SKM-1 (cell line): ENCODE measurements at regions not wholly inside any gene's neighbourhood (a gene's known extent, or its start where the extent isn't known, plus 50 kb on each side); places are given as distances from the start of the nearest gene placed in this dataset.
A peak's percentile ranks its signal among the peaks of the same experiment; 100 is the strongest.

ENCODE experiments used
- DNase-seq: peaks from one replicate; lab custom pipeline; 2025; ENCODE audit not compliant: unreplicated experiment; lab: John Stamatoyannopoulos, UW

DNA sequence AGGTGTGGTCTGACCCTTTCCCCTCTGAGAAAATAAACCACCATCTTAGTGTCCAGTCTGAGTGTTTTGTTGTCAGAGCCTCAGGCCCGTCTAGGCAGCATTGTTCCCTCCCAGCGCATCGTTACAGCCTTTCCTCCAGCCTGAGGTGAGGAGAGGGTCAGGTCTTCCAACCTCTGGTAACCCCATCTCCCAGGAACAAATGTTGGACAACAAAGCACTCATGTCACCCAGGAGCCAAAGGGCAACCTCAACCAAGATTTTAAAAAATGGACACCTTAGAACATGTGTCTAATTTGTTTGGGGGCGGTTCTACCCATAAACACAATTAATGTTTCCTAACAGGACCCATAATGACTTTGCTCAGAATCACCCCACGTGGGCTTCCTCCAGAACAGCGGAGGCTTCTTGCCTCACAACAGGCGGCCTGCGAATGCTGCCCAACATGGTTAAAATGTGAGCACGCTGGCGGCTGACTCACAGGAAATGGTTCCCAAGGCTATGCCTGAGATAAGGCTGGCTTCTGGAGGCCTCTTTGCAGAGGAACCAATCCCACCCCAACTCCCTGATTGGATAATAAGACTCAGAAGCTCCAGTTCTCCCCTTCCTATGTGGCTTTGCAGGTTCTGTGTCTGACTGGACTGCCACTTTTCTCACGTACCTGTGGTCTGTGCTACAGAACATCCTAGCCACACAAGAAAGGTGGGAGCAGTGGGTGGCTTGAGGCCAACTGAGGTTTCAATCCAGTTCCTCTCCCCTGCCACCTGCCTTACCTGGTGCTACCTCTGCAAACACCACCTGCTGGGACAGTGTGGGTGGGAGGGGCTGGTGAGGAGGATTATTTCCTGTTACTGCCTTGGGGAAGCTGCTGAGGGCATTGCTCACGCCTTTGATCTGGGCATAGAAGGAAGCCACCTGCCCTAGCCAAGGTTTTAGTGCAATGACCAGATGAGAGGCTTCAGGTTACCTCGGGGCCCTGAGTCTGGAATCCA lies 108.8 kb downstream of the B3GNT2 start:
- DNase-seq = peak; percentile 97

DNA sequence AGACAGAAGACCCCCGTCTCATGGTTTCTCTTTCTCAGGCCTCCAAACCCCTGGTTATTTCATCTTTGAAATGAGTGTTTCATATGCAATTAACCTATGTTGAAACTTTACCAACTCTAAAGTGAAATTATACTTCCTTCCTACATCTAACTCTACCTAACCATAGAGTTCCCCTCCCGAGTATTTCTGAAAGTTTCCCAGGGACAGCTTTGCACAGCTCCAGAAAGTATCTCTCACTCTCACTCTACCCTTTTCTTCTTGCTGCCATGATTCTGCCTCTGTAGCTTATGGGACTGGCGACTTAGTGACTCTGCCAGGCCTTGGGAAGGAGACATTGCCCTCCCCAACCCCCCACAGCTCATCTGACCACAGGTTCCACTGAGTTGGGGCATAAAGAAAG lies 107.9 kb downstream of the B3GNT2 start:
- DNase-seq = peak; percentile 59

GRCh38 chr2:62302631-62303435 lies 106.9 kb downstream of the B3GNT2 start:
- no peak for DNase-seq

- no peak for DNase-seq
These were observed 105.0 kb downstream of the B3GNT2 start for GRCh38 chr2:62300925-62301324.

- DNase-seq = no peak
These were observed 101.7 kb downstream of the B3GNT2 start for GRCh38 chr2:62297624-62298010.

DNA sequence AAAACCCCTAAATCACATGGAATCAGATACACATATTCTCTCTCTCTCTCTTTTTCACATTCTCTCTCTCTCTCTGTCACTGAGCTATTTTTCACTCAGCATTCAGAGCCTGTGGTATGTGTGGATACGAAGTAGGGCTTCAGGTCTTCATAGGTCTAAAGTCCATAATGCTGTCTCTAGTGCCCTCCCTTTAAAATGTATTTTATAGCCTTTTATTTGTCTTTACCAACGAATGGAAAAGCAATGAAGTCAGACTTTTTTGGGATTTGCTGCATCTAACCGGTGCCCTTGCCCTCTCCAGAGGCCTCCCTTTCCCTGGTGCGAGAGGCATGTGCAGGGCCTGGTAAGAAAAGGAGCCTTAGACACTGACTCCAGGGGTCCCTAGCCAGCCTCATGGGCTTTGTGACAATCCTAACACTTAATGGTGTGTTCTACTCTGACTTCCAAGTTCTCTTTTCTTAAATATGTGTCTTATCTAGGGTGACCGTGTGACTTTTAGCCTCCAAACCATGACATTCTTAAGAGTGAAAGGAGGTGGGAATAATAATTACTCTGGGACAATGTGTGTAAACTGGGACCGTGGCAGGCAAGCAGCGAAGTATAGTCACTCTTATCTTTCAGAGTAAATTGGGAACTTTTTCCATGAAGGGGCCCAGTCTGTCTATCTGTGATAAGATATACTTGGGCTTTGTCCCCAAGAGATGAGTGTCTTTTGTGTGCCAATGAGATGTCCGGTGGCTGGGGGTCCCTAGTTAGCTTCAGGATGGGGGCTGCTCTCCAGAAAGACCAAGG lies 101.1 kb downstream of the B3GNT2 start:
- no peak for DNase-seq

DNA sequence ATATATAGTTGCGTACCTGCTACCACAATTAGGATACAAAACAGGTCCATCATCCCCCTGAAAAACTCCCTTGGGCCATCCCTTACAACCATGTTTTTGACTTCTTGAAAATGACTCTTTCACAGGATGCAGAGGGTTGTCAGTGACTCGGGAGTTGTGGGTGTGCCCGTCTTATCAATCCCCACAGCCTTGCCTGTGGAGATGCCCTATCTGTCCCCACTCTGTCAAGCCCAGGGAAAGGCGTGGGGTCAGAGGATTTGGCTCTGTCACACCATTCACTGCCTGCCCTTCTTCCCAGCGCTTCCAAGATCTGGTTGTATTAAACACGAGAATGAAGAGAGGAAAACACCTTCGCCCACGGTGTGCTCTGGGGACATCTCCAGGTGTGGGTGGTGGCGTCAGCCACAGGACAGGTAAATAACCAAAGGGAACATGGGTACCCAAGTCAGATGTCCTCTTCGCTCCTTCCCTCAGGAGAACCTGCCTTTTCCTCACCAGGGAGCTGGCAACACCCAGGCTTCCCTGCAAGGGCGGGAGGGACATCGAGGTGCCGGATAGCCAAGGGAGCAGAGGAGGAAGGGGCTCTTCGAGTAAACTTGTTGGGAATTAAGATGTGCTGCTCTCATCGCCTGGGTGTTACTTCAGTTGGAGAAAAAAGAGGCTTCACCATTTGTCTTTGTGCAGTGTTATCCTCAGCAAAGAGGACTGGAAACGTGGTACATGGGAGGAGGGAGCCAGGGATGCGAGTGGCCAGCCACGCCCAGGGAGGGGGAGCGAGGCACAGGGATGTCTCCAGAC lies 100.3 kb downstream of the B3GNT2 start:
- DNase-seq = no peak

- no peak for DNase-seq
These were observed 97.8 kb downstream of the B3GNT2 start for GRCh38 chr2:62293490-62294271.

DNA sequence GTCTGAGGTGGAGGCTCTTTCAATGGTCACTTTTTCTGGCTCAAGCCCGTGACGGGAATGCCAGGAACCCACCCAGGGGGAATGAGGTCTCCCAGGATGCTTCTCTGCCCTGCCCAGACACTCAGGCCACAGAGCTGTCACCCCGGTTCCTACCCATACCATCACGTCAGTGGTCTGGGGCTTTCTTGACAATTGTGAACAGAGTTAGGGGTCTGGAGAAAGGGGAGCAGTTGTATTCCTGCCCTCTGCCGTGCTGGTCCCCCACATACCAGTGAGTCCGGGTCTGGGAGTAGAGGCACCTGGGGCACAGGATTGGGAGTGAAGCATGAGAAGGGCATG lies 97.2 kb downstream of the B3GNT2 start:
- no peak for DNase-seq

- no peak for DNase-seq
These were observed 96.3 kb downstream of the B3GNT2 start for GRCh38 chr2:62292190-62292589.

GRCh38 chr2:62291517-62292137 lies 95.7 kb downstream of the B3GNT2 start:
- DNase-seq = no peak

GRCh38 chr2:62291052-62291451 lies 95.1 kb downstream of the B3GNT2 start:
- DNase-seq = no peak

DNA sequence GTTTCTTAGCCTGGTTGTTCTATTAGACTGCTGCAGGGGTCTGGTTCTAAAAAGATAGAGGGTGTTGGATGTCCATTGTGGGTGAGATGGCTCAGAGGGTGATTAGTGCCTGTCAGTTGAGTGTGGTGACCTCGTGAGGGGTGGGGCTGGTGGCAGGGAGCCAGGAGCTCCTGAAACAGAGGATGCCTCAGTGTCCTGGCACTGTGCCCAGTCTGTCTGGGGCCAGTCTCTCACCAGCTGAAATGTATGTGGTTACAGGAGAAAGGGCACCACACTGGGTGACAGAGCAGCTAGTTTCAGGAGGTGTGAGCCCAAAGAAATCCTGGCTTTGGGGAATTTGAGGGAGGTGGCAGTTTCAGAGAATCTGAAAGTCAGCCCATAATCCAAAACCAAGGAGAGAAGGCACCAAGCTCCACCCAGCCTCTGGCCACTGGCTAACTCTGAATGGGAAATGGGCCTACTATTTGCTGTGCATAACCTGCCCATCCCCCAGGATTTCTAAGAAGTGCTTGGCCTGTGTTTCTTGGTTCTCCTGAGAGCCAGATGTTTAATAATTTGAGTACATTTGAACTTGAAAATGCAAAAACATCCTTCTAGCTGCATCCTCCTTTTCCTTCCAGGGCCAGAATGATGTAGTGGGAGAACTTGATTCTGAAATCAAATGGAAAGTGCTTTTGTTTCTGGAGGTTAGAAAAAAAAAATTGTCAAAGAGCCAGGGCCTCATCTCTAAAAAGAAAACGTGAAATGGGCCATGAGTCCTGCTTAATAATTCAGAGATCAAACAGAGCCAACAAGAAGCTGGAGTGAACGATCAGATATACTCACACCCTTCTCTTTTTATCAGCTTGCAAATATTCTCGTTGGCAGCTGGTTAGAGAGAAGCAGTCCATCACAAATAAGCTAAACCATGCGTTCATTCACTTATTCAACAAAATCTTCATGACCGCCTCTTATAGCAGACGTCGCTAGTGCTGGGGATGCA lies 92.3 kb downstream of the B3GNT2 start:
- DNase-seq = no peak

DNA sequence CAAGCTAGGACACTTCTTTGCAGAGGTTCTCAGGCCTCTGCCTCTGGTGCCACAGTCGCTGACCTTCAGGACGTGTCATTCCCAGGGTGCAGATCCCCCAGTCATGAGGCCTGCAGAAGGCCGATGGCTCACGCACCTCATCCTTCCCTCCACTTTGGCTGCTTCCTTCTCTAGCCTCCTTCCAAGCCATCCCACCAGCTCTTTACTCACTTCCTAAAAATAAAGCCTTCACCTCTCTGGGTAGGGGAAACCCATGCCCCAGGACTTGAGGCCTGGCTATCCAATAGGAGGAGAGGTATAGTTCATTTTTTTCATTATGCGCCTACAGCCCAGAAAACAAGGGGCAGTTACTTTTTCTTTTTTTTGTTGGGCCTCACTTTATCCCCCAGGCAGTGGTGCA lies 91.4 kb downstream of the B3GNT2 start:
- DNase-seq = no peak

GRCh38 chr2:62286089-62286785 lies 90.3 kb downstream of the B3GNT2 start:
- no peak for DNase-seq

- no peak for DNase-seq
These were observed 89.1 kb downstream of the B3GNT2 start for GRCh38 chr2:62284980-62285379.

GRCh38 chr2:62284471-62284870 lies 88.6 kb downstream of the B3GNT2 start:
- no peak for DNase-seq

- DNase-seq = no peak
These were observed 87.2 kb downstream of the B3GNT2 start for GRCh38 chr2:62283147-62283546.
